SK-N-SH (cell line): ENCODE measurements at regions not wholly inside any gene's neighbourhood (a gene's known extent, or its start where the extent isn't known, plus 50 kb on each side); places are given as distances from the start of the nearest gene placed in this dataset.

Source experiments
- CTCF ChIA-PET: fragments of 300-600, 350-600 bp; formaldehyde crosslinking; extraction: SDS; loops from one replicate; lab custom pipeline; 2021; lab: Yijun Ruan, JAX
- POLR2A ChIA-PET: fragments of 350-600 bp; sonication (Branson Sonifier 250); formaldehyde crosslinking; extraction: SDS; loops from one replicate; lab custom pipeline; 2020; ENCODE audit warnings: antibody characterized with exemption, inconsistent platforms; lab: Yijun Ruan, JAX
- DNase-seq: peaks from one replicate; pipeline ENCODE4 v3.0.0; 2012
- H2AFZ ChIP-seq: fragments of 200-600 bp; sonication (generic); 2 replicates; pipeline ENCODE4 v1.8.1; 2016; ENCODE audit warnings: antibody characterized with exemption, mild to moderate bottlenecking, low read depth
- H3F3A ChIP-seq: fragments of 200-600 bp; sonication (generic); replicated peaks from 2 replicates; pipeline ENCODE3; 2016; ENCODE audit warnings: antibody characterized with exemption, mild to moderate bottlenecking; ENCODE audit not compliant: insufficient read depth
- H3K27ac ChIP-seq, 2 experiments: fragments of 200-500 bp in 1 of 2; fragments of 200-600 bp in 1 of 2; sonication (Bioruptor generic) in 1 of 2; sonication (generic), shearing (Covaris generic) in 1 of 2; 2 replicates each; pipeline versions ENCODE4 v1.5.1 to v1.6.1; 2014 to 2016; ENCODE audit warnings: low read depth in 2 of 2, inconsistent platforms in 1 of 2, low read length in 1 of 2, mild to moderate bottlenecking in 1 of 2, mixed read lengths in 1 of 2
- H3K27me3 ChIP-seq: fragments of 200-600 bp; sonication (generic), shearing (Covaris generic); 2 replicates; pipeline ENCODE4 v1.6.1; 2016; ENCODE audit warnings: mixed run types; ENCODE audit not compliant: insufficient read depth
- H3K36me3 ChIP-seq, 2 experiments: fragments of 200-500 bp in 1 of 2; fragments of 200-600 bp in 1 of 2; sonication (Bioruptor generic) in 1 of 2; sonication (generic) in 1 of 2; replicated peaks in 1 of 2; 2 replicates each; pipeline versions ENCODE3 to v1.5.1; 2014 to 2016; ENCODE audit warnings: low read length in 1 of 2, mild to moderate bottlenecking in 1 of 2; ENCODE audit not compliant: insufficient read depth in 2 of 2, control insufficient read depth in 1 of 2
- H3K4me1 ChIP-seq, 2 experiments: fragments of 200-500 bp in 1 of 2; fragments of 200-600 bp in 1 of 2; sonication (Bioruptor generic) in 1 of 2; sonication (generic), shearing (Covaris generic) in 1 of 2; 2 replicates each; pipeline versions ENCODE4 v1.5.1 to v1.6.1; 2014 to 2016; ENCODE audit warnings: low read depth in 1 of 2, low read length in 1 of 2, mixed run types in 1 of 2; ENCODE audit not compliant: insufficient read depth in 2 of 2, control insufficient read depth in 1 of 2
- H3K4me2 ChIP-seq: fragments of 200-600 bp; sonication (generic), shearing (Covaris generic); 2 replicates; pipeline ENCODE4 v1.6.1; 2017; ENCODE audit warnings: mixed run types
- H3K4me3 ChIP-seq, 2 experiments: fragments of 200-500 bp in 1 of 2; fragments of 200-600 bp in 1 of 2; sonication (Bioruptor generic) in 1 of 2; sonication (generic), shearing (Covaris generic) in 1 of 2; 2 replicates each; pipeline versions ENCODE4 v1.5.1 to v1.8.1; 2014 to 2016; ENCODE audit warnings: low read depth in 2 of 2, inconsistent platforms in 1 of 2, low read length in 1 of 2, mild to moderate bottlenecking in 1 of 2, mixed read lengths in 1 of 2, moderate library complexity in 1 of 2
- H3K79me2 ChIP-seq: fragments of 200-600 bp; sonication (generic); 2 replicates; pipeline ENCODE4 v1.8.1; 2017; ENCODE audit warnings: mild to moderate bottlenecking; ENCODE audit not compliant: insufficient read depth
- H3K9ac ChIP-seq: fragments of 200-600 bp; sonication (generic); 2 replicates; pipeline ENCODE4 v1.6.1; 2017; ENCODE audit warnings: mixed run types
- H3K9me2 ChIP-seq: fragments of 200-600 bp; sonication (generic); 2 replicates; pipeline ENCODE4 v1.6.1; 2017; ENCODE audit warnings: mixed run types
- H3K9me3 ChIP-seq: fragments of 200-600 bp; sonication (generic); 2 replicates; pipeline ENCODE4 v1.6.1; 2017; ENCODE audit warnings: mixed run types, mild to moderate bottlenecking, moderate library complexity
- H4K20me1 ChIP-seq: fragments of 200-600 bp; sonication (generic); 2 replicates; pipeline ENCODE4 v1.6.1; 2017; ENCODE audit warnings: mild to moderate bottlenecking, mixed run types; ENCODE audit not compliant: insufficient read depth
- CHD2 ChIP-seq: fragments of 150-350 bp; IDR thresholded peaks from 2 replicates; pipeline ENCODE4 v1.6.1; 2018; ENCODE audit warnings: low read length; ENCODE audit not compliant: partially characterized antibody
- ELF1 ChIP-seq: IDR thresholded peaks from 2 replicates; pipeline ENCODE4 v1.4.0; 2012
- EP300 ChIP-seq, 2 experiments: IDR thresholded peaks; 2 replicates each; pipeline versions ENCODE4 v1.4.0 to v1.6.1; 2012; ENCODE audit warnings: borderline replicate concordance in 1 of 2, low read depth in 1 of 2, low read length in 1 of 2
- FOSL2 ChIP-seq: IDR thresholded peaks from 2 replicates; pipeline ENCODE4 v1.4.0; 2012; ENCODE audit warnings: low read depth, mild to moderate bottlenecking, moderate library complexity, borderline replicate concordance
- FOXJ3 ChIP-seq: sonication (generic); formaldehyde crosslinking; IDR thresholded peaks from 2 replicates; pipeline ENCODE4 v1.5.1; 2020; ENCODE audit warnings: mild to moderate bottlenecking, missing genetic modification reagents
- GABPA ChIP-seq: IDR thresholded peaks from 2 replicates; pipeline ENCODE4 v1.4.0; 2012; ENCODE audit warnings: low read depth, mild to moderate bottlenecking
- GATA2 ChIP-seq: sonication (generic); formaldehyde crosslinking; IDR thresholded peaks from 2 replicates; pipeline ENCODE4 v1.5.0; 2020; ENCODE audit warnings: mild to moderate bottlenecking, missing genetic modification reagents
- NFIC ChIP-seq: IDR thresholded peaks from 2 replicates; pipeline ENCODE4 v1.4.0; 2012; ENCODE audit warnings: borderline replicate concordance
- RCOR1 ChIP-seq: fragments of 150-350 bp; IDR thresholded peaks from 2 replicates; pipeline ENCODE4 v1.6.1; 2017; ENCODE audit warnings: antibody characterized with exemption, low read length
- RFX5 ChIP-seq: IDR thresholded peaks from 2 replicates; pipeline ENCODE4 v1.6.1; 2012; ENCODE audit warnings: mild to moderate bottlenecking, improper control_type of control experiment, low read length
- TEAD4 ChIP-seq: IDR thresholded peaks from 2 replicates; pipeline ENCODE4 v1.4.0; 2012; ENCODE audit warnings: mild to moderate bottlenecking, borderline replicate concordance; ENCODE audit not compliant: insufficient read depth
- ZBTB33 ChIP-seq: IDR thresholded peaks from 2 replicates; pipeline ENCODE4 v1.4.0; 2012; ENCODE audit warnings: low read depth, borderline replicate concordance
- WGBS: methylation state at CpG from one replicate; pipeline ENCODE4 v1.1.6; 2017; ENCODE audit warnings: low lambda C conversion rate; 5-methylcytosine and 5-hydroxymethylcytosine counted together
- TF ChIP-seq, protein P1 (sequence below): IDR thresholded peaks from 2 replicates; pipeline ENCODE4; 2012
- TF ChIP-seq, protein P2 (sequence below): IDR thresholded peaks from 2 replicates; pipeline ENCODE4 v1.6.1; 2012; ENCODE audit warnings: mild to moderate bottlenecking, low read depth, low read length, moderate library complexity

DNA sequence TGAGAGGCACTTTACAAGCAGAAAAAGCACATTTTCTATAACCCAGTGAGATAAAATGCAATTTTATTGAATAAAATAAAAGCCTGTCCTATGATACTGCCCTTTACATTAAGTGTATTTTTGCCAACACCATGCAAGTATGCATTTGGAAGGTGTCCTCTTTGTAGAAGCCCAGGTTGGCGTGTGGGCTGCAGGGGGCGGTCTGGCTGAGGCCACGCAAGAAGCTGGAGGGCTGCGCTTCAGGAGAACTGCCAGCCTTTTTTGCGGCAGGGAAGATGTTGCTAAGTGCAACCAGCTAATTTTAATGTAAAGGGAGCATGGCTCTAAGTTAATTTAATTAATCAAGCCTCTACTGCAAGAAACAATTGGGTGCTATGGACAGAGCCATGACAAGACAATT is 562.8 kb upstream of the SALL3 start:
- no peaks in the 10 kb centered on the region for H4K20me1 ChIP-seq
- no peaks in the 10 kb centered on the region for H3K9me3 ChIP-seq
- H3K4me3 ChIP-seq = no peak overlapping the region
- TF ChIP-seq FOXJ3 (no peak), RCOR1 (no peak), TEAD4 (no peak), RFX5 (no peak), GATA2 (CRISPR knock-in tag) (no peak), ELF1 (no peak), CHD2 (no peak), FOSL2 (no peak), NFIC (no peak), EP300 (IDR thresholded peaks at IDR 0.05; ENCODE audit: borderline replicate concordance in 1 of 2, low read depth in 1 of 2, low read length in 1 of 2) (no peak), GABPA (no peak), ZBTB33 (no peak)
- TF ChIP-seq, protein P1, sequence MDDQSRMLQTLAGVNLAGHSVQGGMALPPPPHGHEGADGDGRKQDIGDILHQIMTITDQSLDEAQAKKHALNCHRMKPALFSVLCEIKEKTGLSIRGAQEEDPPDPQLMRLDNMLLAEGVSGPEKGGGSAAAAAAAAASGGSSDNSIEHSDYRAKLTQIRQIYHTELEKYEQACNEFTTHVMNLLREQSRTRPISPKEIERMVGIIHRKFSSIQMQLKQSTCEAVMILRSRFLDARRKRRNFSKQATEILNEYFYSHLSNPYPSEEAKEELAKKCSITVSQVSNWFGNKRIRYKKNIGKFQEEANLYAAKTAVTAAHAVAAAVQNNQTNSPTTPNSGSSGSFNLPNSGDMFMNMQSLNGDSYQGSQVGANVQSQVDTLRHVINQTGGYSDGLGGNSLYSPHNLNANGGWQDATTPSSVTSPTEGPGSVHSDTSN = no peak
- TF ChIP-seq, protein P2, sequence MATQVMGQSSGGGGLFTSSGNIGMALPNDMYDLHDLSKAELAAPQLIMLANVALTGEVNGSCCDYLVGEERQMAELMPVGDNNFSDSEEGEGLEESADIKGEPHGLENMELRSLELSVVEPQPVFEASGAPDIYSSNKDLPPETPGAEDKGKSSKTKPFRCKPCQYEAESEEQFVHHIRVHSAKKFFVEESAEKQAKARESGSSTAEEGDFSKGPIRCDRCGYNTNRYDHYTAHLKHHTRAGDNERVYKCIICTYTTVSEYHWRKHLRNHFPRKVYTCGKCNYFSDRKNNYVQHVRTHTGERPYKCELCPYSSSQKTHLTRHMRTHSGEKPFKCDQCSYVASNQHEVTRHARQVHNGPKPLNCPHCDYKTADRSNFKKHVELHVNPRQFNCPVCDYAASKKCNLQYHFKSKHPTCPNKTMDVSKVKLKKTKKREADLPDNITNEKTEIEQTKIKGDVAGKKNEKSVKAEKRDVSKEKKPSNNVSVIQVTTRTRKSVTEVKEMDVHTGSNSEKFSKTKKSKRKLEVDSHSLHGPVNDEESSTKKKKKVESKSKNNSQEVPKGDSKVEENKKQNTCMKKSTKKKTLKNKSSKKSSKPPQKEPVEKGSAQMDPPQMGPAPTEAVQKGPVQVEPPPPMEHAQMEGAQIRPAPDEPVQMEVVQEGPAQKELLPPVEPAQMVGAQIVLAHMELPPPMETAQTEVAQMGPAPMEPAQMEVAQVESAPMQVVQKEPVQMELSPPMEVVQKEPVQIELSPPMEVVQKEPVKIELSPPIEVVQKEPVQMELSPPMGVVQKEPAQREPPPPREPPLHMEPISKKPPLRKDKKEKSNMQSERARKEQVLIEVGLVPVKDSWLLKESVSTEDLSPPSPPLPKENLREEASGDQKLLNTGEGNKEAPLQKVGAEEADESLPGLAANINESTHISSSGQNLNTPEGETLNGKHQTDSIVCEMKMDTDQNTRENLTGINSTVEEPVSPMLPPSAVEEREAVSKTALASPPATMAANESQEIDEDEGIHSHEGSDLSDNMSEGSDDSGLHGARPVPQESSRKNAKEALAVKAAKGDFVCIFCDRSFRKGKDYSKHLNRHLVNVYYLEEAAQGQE = no peak
- no peak overlapping the region for H3K9ac ChIP-seq
- no peaks in the 10 kb centered on the region for H3K79me2 ChIP-seq
- no peaks in the 10 kb centered on the region for H3F3A ChIP-seq
- H3K27ac ChIP-seq = no peak overlapping the region
- H3K4me2 ChIP-seq = no peak overlapping the region
- H2AFZ ChIP-seq = no peak overlapping the region
- no peaks in the 10 kb centered on the region for H3K4me1 ChIP-seq
- H3K9me2 ChIP-seq = no peaks in the 10 kb centered on the region
- 40% methylated on average over 4 of the region's 5 CpGs for WGBS
- no peaks in the 10 kb centered on the region; the same call in 1 of the 2 replicates for H3K27me3 ChIP-seq
- CTCF ChIA-PET = no interaction called here
- POLR2A ChIA-PET = no interaction called here
- no peaks in the 10 kb centered on the region for H3K36me3 ChIP-seq
- no peak for DNase-seq
